Bronchial epithelial cell (primary cell): ENCODE measurements at regions not wholly inside any gene's neighbourhood (a gene's known extent, or its start where the extent isn't known, plus 50 kb on each side); places are given as distances from the start of the nearest gene placed in this dataset.

Experiments used
- DNase-seq: peaks from one replicate; pipeline ENCODE4 v3.0.0-alpha.2; 2010; ENCODE audit warnings: low read depth
- FAIRE-seq: peaks from 2 replicates; lab custom pipeline; 2011; peaks lifted over from hg19 to GRCh38; lab: Jason Lieb, UNC
- H3K27me3 ChIP-seq: 2 replicates; pipeline ENCODE4 v1.5.1; 2011; ENCODE audit warnings: low read length; ENCODE audit not compliant: control insufficient read depth, insufficient read depth
- H3K36me3 ChIP-seq: 2 replicates; pipeline ENCODE4 v1.5.1; 2011; ENCODE audit warnings: low read length; ENCODE audit not compliant: control insufficient read depth, insufficient read depth
- H3K4me3 ChIP-seq: 2 replicates; pipeline ENCODE4 v1.5.1; 2011; ENCODE audit warnings: mild to moderate bottlenecking, low read depth, low read length, control low read depth
- CTCF ChIP-seq: IDR thresholded peaks from 2 replicates; pipeline ENCODE4 v1.5.1; 2011; ENCODE audit warnings: mild to moderate bottlenecking, moderate library complexity, low read length, control low read depth, inconsistent platforms; ENCODE audit not compliant: insufficient read depth, severe bottlenecking

GRCh38 chr5:174221436-174221835, 175.9 kb downstream of the NSG2 start:
- Histone ChIP-seq H3K36me3 (no peaks in the 10 kb centered on the region), H3K4me3 (no peak overlapping the region), H3K27me3 (no peaks in the 10 kb centered on the region)
- DNase-seq, result no peak
- no peak for TF ChIP-seq CTCF
- no peak for FAIRE-seq

DNA sequence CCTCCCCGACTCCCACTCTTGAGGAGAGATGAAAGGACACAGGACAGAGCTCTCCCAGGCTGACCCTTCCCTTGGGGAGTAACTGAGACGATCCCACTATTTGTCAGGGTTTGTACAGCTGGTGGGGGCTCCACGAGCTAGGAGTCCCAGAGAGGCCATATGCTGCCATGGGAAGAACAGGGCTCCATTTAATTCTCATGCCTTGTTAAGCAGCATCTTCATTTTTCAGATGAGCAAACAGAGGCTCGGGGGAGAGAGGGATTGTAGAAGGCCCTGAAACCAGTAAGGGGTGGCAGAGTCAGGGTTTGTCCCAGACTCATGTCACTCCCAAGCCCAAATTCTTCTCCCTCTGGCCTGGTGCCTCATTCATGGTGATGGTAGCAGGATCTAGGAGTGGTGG, 176.4 kb downstream of the NSG2 start:
- Histone ChIP-seq H3K4me3 (no peak overlapping the region), H3K36me3 (no peaks in the 10 kb centered on the region), H3K27me3 (no peaks in the 10 kb centered on the region)
- DNase-seq (no peak), FAIRE-seq (no peak)
- no peak for TF ChIP-seq CTCF

DNA sequence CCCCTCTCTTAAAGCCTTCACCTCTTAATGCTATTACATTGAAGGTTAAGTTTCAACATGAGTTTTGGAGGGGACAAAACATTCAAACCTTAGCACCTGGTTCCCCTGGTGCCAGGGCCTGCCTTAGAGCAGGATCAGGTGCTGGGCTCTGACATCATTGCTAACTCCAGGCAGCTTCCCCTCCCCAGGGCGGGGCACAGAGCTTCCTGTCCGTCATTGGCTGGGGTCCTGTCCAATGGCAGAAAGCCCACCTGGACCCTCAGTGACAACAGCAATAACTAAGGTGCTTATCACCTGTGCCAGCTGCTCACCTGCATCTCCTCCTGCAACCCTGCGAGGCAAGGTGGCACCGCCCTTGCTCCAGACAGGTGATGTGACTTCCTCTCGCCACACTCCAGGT, 177.4 kb downstream of the NSG2 start:
- Histone ChIP-seq H3K27me3 (no peaks in the 10 kb centered on the region), H3K36me3 (no peaks in the 10 kb centered on the region), H3K4me3 (no peak overlapping the region)
- DNase-seq (no peak), FAIRE-seq (no peak)
- TF ChIP-seq CTCF, result no peak

GRCh38 chr5:174223355-174223754, 177.8 kb downstream of the NSG2 start:
- no peak overlapping the region for H3K4me3 ChIP-seq
- no peaks in the 10 kb centered on the region for H3K36me3 ChIP-seq
- DNase-seq (no peak), FAIRE-seq (no peak)
- H3K27me3 ChIP-seq, result no peaks in the 10 kb centered on the region
- no peak for TF ChIP-seq CTCF

- no peak for TF ChIP-seq CTCF
- DNase-seq (no peak), FAIRE-seq (no peak)
Measured at GRCh38 chr5:174229068-174229467, 183.6 kb downstream of the NSG2 start.

More at GRCh38 chr5:174229068-174229467, 183.6 kb downstream of the NSG2 start:
- Histone ChIP-seq H3K27me3 (no peaks in the 10 kb centered on the region), H3K36me3 (no peaks in the 10 kb centered on the region), H3K4me3 (no peak overlapping the region)
